ENCODE measurements at regions not wholly inside any gene's neighbourhood (a gene's known extent, or its start where the extent isn't known, plus 50 kb on each side); places are given as distances from the start of the nearest gene placed in this dataset.

DNA sequence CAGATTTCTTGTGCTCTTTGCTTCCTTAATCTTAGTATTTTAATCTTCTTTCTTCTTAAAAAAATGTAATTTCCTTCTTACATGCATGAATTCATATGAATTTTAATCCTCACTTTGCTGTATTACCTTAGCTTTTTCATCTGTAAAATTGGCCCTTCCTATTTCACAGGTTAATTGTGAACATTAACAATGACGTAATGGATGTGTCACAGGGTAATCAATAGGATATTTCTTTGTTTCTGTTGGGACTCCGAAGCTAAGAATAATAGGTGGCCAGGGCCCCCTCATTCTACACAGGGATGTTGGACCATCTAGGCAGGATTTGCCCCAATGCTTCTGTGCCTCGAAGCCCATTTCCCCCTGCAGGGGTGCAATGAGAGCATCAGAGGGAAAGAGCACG lies 187.4 kb upstream of the NFIB start:
- WGBS, 3 donors, result 80 to 86% (median 85%) methylated on average over 4 of the region's 4 CpGs
- intact Hi-C loops (cut with DNase I), result no loop called here
- DNase-seq (no peak), ATAC-seq (no peak)
- Histone ChIP-seq H3K4me1 (no peaks in the 10 kb centered on the region), H3K27ac (no peak overlapping the region), H3K4me3 (no peak overlapping the region), H3K36me3 (ENCODE audit: insufficient read depth in 1 of 2, low read depth in 1 of 2) (no peaks in the 10 kb centered on the region), H3K27me3 (ENCODE audit: insufficient read depth in 3 of 3, low read length in 2 of 3) (no peaks in the 10 kb centered on the region), H3K9me3 (no peaks in the 10 kb centered on the region)
- TF ChIP-seq, protein P1, sequence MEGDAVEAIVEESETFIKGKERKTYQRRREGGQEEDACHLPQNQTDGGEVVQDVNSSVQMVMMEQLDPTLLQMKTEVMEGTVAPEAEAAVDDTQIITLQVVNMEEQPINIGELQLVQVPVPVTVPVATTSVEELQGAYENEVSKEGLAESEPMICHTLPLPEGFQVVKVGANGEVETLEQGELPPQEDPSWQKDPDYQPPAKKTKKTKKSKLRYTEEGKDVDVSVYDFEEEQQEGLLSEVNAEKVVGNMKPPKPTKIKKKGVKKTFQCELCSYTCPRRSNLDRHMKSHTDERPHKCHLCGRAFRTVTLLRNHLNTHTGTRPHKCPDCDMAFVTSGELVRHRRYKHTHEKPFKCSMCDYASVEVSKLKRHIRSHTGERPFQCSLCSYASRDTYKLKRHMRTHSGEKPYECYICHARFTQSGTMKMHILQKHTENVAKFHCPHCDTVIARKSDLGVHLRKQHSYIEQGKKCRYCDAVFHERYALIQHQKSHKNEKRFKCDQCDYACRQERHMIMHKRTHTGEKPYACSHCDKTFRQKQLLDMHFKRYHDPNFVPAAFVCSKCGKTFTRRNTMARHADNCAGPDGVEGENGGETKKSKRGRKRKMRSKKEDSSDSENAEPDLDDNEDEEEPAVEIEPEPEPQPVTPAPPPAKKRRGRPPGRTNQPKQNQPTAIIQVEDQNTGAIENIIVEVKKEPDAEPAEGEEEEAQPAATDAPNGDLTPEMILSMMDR (IDR thresholded peaks at IDR 0.05), result no peak

DNA sequence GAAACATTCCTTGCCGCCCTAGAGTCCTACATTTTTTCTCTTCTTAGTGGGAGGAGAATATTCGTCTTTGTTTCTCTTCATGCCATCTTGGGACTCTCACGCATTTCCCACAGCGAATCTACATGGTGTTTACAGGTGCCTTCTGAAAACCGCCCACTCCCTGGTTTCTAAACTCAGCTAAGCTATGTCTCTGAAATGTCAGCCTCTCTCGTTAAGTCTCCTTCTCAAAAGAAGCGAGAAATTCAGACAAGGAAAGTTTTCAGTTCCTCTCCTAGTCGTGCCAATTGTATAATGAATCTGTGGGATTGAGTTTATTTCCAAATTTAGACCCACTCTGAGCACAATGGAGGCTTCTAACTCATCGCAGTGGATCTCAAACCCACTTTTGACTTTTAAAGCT lies 186.8 kb upstream of the NFIB start:
- Histone ChIP-seq H3K4me3 (no peak overlapping the region), H3K36me3 (ENCODE audit: insufficient read depth in 1 of 2, low read depth in 1 of 2) (no peaks in the 10 kb centered on the region), H3K27ac (no peak overlapping the region), H3K27me3 (ENCODE audit: insufficient read depth in 3 of 3, low read length in 2 of 3) (no peaks in the 10 kb centered on the region), H3K4me1 (no peaks in the 10 kb centered on the region), H3K9me3 (no peaks in the 10 kb centered on the region)
- intact Hi-C loops (cut with DNase I), result no loop called here
- 63 to 82% (median 71%) methylated on average over 9 of the region's 9 CpGs for WGBS, 3 donors
- TF ChIP-seq, protein P1 (IDR thresholded peaks at IDR 0.05), result no peak
- DNase-seq (no peak), ATAC-seq (no peak)

DNA sequence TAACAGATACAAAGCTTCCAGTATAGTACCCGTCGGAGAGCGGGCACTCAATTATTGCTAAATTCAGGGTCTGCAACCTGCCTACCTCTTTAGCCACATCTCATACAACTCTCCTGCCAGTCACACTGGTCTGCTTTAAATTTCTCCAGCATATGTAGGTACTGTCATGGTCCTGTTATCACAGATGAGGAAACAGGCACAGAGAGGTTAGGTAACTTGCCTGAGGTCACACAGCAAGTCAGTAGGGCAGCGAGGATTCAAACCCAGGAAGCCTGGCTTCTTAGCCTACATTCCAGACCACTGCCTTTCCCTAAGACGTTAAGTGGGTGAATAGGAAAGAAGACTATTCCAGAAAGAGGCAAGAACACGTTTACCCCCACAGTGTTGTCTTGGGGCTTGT lies 186.0 kb upstream of the NFIB start:
- ATAC-seq, result no peak
- no peak overlapping the region for H3K4me3 ChIP-seq
- no peak overlapping the region for H3K27ac ChIP-seq
- no peak for DNase-seq
- H3K4me1 ChIP-seq, result no peaks in the 10 kb centered on the region
- H3K36me3 ChIP-seq (ENCODE audit: insufficient read depth in 1 of 2, low read depth in 1 of 2), result no peaks in the 10 kb centered on the region
- H3K9me3 ChIP-seq, result no peaks in the 10 kb centered on the region
- intact Hi-C loops (cut with DNase I), result no loop called here
- H3K27me3 ChIP-seq (ENCODE audit: insufficient read depth in 3 of 3, low read length in 2 of 3), result no peaks in the 10 kb centered on the region
- TF ChIP-seq, protein P1 (IDR thresholded peaks at IDR 0.05), result no peak
- WGBS, 3 donors, result 90 to 92% (median 92%) methylated on average over 6 of the region's 6 CpGs

DNA sequence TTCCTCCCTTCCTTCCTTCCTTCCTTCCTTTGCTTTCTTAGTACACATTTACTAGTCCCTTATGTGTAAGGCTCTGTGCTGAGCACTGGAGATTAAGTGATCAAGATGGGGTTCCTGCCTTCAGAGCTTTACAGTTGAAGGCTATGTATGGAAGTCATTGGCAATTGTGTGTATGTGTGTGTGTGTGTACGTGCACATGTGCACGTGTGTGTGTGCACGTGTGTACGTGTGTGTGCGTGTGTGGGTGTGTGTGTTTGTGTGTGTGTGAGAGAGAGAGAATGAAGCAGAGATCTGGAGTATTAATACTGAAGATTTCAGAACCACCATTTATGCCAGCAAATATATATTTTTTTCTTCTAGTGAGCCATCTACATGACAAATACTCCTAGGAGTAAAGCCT lies 184.9 kb upstream of the NFIB start:
- intact Hi-C loops (cut with DNase I), result no loop called here
- H3K4me3 ChIP-seq, result no peak overlapping the region
- ATAC-seq, result no peak
- no peaks in the 10 kb centered on the region for H3K36me3 ChIP-seq (ENCODE audit: insufficient read depth in 1 of 2, low read depth in 1 of 2)
- no peak overlapping the region for H3K27ac ChIP-seq
- no peak for DNase-seq
- no peaks in the 10 kb centered on the region for H3K27me3 ChIP-seq (ENCODE audit: insufficient read depth in 3 of 3, low read length in 2 of 3)
- H3K9me3 ChIP-seq, result no peaks in the 10 kb centered on the region
- TF ChIP-seq, protein P1 (IDR thresholded peaks at IDR 0.05), result no peak
- no peaks in the 10 kb centered on the region for H3K4me1 ChIP-seq
- WGBS, 3 donors, result 88 to 95% (median 89%) methylated on average over 5 of the region's 5 CpGs

DNA sequence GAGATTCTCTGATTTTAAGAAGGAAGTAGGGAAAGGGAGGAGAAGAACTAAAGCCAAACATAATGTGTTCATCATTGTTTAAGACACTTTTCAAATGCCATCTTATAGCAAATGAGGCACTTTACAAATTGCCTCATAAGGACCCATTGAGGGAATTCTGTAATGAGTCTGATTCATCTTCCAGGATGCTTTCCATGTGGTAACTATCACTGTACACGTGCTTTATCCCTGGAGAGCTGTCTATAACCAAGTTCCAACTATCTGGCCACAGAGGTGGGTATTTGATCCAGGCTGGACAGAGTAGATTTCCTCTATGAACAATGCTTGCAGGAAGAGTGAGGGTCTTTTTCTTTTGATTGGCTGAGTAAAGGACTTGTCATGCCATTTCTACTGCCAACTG lies 183.5 kb upstream of the NFIB start:
- WGBS, 3 donors, result 22 to 42% (median 30%) methylated on average over 1 of the region's 1 CpG
- H3K4me1 ChIP-seq, result no peaks in the 10 kb centered on the region
- ATAC-seq (no peak), DNase-seq (no peak)
- TF ChIP-seq, protein P1 (IDR thresholded peaks at IDR 0.05), result no peak
- H3K9me3 ChIP-seq, result no peaks in the 10 kb centered on the region
- H3K4me3 ChIP-seq, result no peak overlapping the region
- H3K27me3 ChIP-seq (ENCODE audit: insufficient read depth in 3 of 3, low read length in 2 of 3), result no peaks in the 10 kb centered on the region
- no peak overlapping the region for H3K27ac ChIP-seq
- no peaks in the 10 kb centered on the region for H3K36me3 ChIP-seq (ENCODE audit: insufficient read depth in 1 of 2, low read depth in 1 of 2)
- intact Hi-C loops (cut with DNase I), result no loop called here

Measured in psoas muscle (tissue), 7 donors.